ENCODE measurements at regions not wholly inside any gene's neighbourhood (a gene's known extent, or its start where the extent isn't known, plus 50 kb on each side); places are given as distances from the start of the nearest gene placed in this dataset.

GRCh38 chr16:52597772-52598483, 51.0 kb upstream of the TOX3 start (continued):
- no peak for TF ChIP-seq TSC22D2 (CRISPR knock-in tag; IDR thresholded peaks at IDR 0.05; ENCODE audit: borderline replicate concordance)
- no peak for TF ChIP-seq ATRX (CRISPR knock-in tag; IDR thresholded peaks at IDR 0.05; ENCODE audit: borderline replicate concordance)
- peak; percentile 40; the same call in 1 of the 2 replicates for TF ChIP-seq GABPB1 (CRISPR knock-in tag; IDR thresholded peaks at IDR 0.05)
- TF ChIP-seq ZNF788 (CRISPR knock-in tag; IDR thresholded peaks at IDR 0.05; ENCODE audit: borderline replicate concordance): no peak
- TF ChIP-seq ZSCAN31 (CRISPR knock-in tag; IDR thresholded peaks at IDR 0.05; ENCODE audit: low read depth): no peak
- TF ChIP-seq JARID2 (CRISPR knock-in tag; IDR thresholded peaks at IDR 0.05; ENCODE audit: insufficient replicate concordance): no peak
- no peak for TF ChIP-seq ZNF234 (CRISPR knock-in tag; conservative IDR thresholded peaks at IDR 0.05)
- no peak for TF ChIP-seq ZBTB42 (CRISPR knock-in tag; IDR thresholded peaks at IDR 0.05)
- TF ChIP-seq ZNF224 (CRISPR knock-in tag; IDR thresholded peaks at IDR 0.05): no peak
- peak; percentile 88 for TF ChIP-seq PHF21A (CRISPR knock-in tag; IDR thresholded peaks at IDR 0.05)
- TF ChIP-seq CBX5 (CRISPR knock-in tag; IDR thresholded peaks at IDR 0.05; ENCODE audit: borderline replicate concordance): no peak
- TF ChIP-seq ZSCAN29 (CRISPR knock-in tag; conservative IDR thresholded peaks at IDR 0.05): peak; percentile 80; the same call in 1 of the 2 replicates
- peak; percentile 34; the same call in 1 of the 2 replicates for TF ChIP-seq TFE3 (CRISPR knock-in tag; IDR thresholded peaks at IDR 0.05)
- TF ChIP-seq NFATC3 (CRISPR knock-in tag; IDR thresholded peaks at IDR 0.05): no peak
- TF ChIP-seq ZNF432 (CRISPR knock-in tag; IDR thresholded peaks at IDR 0.05; ENCODE audit: borderline replicate concordance): no peak
- TF ChIP-seq PCBP2 (optimal IDR thresholded peaks at IDR 0.05; ENCODE audit: low read depth, low read length, poor library complexity, severe bottlenecking): no peak
- TF ChIP-seq, protein P1, sequence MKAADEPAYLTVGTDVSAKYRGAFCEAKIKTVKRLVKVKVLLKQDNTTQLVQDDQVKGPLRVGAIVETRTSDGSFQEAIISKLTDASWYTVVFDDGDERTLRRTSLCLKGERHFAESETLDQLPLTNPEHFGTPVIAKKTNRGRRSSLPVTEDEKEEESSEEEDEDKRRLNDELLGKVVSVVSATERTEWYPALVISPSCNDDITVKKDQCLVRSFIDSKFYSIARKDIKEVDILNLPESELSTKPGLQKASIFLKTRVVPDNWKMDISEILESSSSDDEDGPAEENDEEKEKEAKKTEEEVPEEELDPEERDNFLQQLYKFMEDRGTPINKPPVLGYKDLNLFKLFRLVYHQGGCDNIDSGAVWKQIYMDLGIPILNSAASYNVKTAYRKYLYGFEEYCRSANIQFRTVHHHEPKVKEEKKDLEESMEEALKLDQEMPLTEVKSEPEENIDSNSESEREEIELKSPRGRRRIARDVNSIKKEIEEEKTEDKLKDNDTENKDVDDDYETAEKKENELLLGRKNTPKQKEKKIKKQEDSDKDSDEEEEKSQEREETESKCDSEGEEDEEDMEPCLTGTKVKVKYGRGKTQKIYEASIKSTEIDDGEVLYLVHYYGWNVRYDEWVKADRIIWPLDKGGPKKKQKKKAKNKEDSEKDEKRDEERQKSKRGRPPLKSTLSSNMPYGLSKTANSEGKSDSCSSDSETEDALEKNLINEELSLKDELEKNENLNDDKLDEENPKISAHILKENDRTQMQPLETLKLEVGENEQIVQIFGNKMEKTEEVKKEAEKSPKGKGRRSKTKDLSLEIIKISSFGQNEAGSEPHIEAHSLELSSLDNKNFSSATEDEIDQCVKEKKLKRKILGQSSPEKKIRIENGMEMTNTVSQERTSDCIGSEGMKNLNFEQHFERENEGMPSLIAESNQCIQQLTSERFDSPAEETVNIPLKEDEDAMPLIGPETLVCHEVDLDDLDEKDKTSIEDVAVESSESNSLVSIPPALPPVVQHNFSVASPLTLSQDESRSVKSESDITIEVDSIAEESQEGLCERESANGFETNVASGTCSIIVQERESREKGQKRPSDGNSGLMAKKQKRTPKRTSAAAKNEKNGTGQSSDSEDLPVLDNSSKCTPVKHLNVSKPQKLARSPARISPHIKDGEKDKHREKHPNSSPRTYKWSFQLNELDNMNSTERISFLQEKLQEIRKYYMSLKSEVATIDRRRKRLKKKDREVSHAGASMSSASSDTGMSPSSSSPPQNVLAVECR (CRISPR knock-in tag; IDR thresholded peaks at IDR 0.05; ENCODE audit: borderline replicate concordance): no peak; the same call in 1 of the 2 replicates
- TF ChIP-seq ARNT (IDR thresholded peaks at IDR 0.05): no peak
- TF ChIP-seq, protein P2, sequence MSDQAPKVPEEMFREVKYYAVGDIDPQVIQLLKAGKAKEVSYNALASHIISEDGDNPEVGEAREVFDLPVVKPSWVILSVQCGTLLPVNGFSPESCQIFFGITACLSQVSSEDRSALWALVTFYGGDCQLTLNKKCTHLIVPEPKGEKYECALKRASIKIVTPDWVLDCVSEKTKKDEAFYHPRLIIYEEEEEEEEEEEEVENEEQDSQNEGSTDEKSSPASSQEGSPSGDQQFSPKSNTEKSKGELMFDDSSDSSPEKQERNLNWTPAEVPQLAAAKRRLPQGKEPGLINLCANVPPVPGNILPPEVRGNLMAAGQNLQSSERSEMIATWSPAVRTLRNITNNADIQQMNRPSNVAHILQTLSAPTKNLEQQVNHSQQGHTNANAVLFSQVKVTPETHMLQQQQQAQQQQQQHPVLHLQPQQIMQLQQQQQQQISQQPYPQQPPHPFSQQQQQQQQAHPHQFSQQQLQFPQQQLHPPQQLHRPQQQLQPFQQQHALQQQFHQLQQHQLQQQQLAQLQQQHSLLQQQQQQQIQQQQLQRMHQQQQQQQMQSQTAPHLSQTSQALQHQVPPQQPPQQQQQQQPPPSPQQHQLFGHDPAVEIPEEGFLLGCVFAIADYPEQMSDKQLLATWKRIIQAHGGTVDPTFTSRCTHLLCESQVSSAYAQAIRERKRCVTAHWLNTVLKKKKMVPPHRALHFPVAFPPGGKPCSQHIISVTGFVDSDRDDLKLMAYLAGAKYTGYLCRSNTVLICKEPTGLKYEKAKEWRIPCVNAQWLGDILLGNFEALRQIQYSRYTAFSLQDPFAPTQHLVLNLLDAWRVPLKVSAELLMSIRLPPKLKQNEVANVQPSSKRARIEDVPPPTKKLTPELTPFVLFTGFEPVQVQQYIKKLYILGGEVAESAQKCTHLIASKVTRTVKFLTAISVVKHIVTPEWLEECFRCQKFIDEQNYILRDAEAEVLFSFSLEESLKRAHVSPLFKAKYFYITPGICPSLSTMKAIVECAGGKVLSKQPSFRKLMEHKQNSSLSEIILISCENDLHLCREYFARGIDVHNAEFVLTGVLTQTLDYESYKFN (CRISPR knock-in tag; conservative IDR thresholded peaks at IDR 0.05): peak; percentile 79
- TF ChIP-seq ZNF138 (CRISPR knock-in tag; IDR thresholded peaks at IDR 0.05; ENCODE audit: low read depth): no peak
